ENCODE measurements at regions not wholly inside any gene's neighbourhood (a gene's known extent, or its start where the extent isn't known, plus 50 kb on each side); places are given as distances from the start of the nearest gene placed in this dataset.

DNA sequence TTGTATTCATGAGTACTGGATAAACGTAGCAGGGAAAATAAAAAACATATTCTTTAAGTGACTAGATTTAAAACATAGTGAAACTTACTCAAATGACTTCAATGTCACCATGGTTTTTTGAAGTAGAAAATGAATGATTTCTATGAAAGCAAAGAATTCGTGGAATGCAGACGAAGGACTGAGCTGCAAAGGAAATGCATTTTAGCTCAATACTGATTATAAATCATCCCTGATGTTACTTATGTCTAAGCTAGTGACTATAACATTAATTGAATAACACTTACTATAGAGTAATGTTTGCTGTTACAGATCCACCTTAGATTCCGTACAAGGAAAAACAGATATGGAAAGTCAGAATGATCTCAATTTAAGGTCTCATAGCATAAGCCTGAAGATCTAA lies 1257.7 kb upstream of the CDH2 start:
- Mint-ChIP-seq H3K36me3 (ENCODE audit: insufficient read depth, unreplicated experiment) (no peaks in the 10 kb centered on the region), H3K27me3 (ENCODE audit: insufficient read depth, unreplicated experiment) (no peaks in the 10 kb centered on the region), H3K9me3 (ENCODE audit: unreplicated experiment) (no peaks in the 10 kb centered on the region), H3K27ac (ENCODE audit: unreplicated experiment) (no peak overlapping the region), H3K4me1 (ENCODE audit: low read depth, unreplicated experiment) (no peaks in the 10 kb centered on the region), H3K4me3 (ENCODE audit: unreplicated experiment) (no peak overlapping the region)
- ChIA-PET CTCF (no interaction called here), POLR2A (no interaction called here)
- DNase-seq, result no peak
- Histone ChIP-seq H3K4me3 (ENCODE audit: low read depth, low read length) (no peak overlapping the region), H3K9me3 (no peaks in the 10 kb centered on the region), H3K36me3 (ENCODE audit: control insufficient read depth, insufficient read depth, low read length) (no peaks in the 10 kb centered on the region), H3K4me1 (no peaks in the 10 kb centered on the region), H3K27me3 (replicated peaks; ENCODE audit: control insufficient read depth, insufficient read depth, low read length) (no peaks in the 10 kb centered on the region)
- intact Hi-C loops (cut with micrococcal nuclease; ENCODE audit: unreplicated experiment), result no loop called here
- no TSS peak for BruUV-seq (replicated peaks)
- TF ChIP-seq, protein P1, sequence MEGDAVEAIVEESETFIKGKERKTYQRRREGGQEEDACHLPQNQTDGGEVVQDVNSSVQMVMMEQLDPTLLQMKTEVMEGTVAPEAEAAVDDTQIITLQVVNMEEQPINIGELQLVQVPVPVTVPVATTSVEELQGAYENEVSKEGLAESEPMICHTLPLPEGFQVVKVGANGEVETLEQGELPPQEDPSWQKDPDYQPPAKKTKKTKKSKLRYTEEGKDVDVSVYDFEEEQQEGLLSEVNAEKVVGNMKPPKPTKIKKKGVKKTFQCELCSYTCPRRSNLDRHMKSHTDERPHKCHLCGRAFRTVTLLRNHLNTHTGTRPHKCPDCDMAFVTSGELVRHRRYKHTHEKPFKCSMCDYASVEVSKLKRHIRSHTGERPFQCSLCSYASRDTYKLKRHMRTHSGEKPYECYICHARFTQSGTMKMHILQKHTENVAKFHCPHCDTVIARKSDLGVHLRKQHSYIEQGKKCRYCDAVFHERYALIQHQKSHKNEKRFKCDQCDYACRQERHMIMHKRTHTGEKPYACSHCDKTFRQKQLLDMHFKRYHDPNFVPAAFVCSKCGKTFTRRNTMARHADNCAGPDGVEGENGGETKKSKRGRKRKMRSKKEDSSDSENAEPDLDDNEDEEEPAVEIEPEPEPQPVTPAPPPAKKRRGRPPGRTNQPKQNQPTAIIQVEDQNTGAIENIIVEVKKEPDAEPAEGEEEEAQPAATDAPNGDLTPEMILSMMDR (IDR thresholded peaks at IDR 0.05; ENCODE audit: insufficient read depth in 1 of 2, low read depth in 1 of 2, low read length in 1 of 2, severe bottlenecking in 1 of 2, unreplicated experiment in 1 of 2), result no peak

DNA sequence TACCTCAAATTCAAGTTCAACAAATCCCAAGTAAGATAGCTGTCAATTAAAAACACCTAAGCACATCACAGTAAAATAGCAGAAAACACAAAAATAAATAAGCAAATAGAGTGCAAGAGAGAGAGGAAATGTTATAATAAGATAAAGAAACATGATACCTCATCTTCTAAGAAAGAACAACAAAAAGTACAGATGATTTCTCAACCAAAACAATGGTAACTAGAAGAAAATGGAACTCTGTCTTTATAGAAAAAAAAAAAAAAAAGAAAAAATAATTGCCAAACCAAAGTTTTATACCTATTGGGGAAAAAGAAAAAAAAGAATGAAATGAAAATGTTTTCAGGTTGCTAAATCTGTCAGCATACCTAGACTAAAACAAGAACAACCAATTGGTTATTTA lies 1253.5 kb upstream of the CDH2 start:
- CTCF ChIA-PET, result no interaction called here
- Histone ChIP-seq H3K4me3 (ENCODE audit: low read depth, low read length) (no peak overlapping the region), H3K4me1 (no peaks in the 10 kb centered on the region), H3K9me3 (no peaks in the 10 kb centered on the region), H3K36me3 (ENCODE audit: control insufficient read depth, insufficient read depth, low read length) (no peaks in the 10 kb centered on the region), H3K27me3 (replicated peaks; ENCODE audit: control insufficient read depth, insufficient read depth, low read length) (no peaks in the 10 kb centered on the region)
- POLR2A ChIA-PET, result no interaction called here
- H3K9me3 Mint-ChIP-seq (ENCODE audit: unreplicated experiment), result no peaks in the 10 kb centered on the region
- no TSS peak for BruUV-seq (replicated peaks)
- no peaks in the 10 kb centered on the region for H3K4me1 Mint-ChIP-seq (ENCODE audit: low read depth, unreplicated experiment)
- TF ChIP-seq, protein P1 (IDR thresholded peaks at IDR 0.05; ENCODE audit: insufficient read depth in 1 of 2, low read depth in 1 of 2, low read length in 1 of 2, severe bottlenecking in 1 of 2, unreplicated experiment in 1 of 2), result no peak
- intact Hi-C loops (cut with micrococcal nuclease; ENCODE audit: unreplicated experiment), result no loop called here
- no peak overlapping the region for H3K4me3 Mint-ChIP-seq (ENCODE audit: unreplicated experiment)
- DNase-seq, result no peak
- no peak overlapping the region for H3K27ac Mint-ChIP-seq (ENCODE audit: unreplicated experiment)
- no peaks in the 10 kb centered on the region for H3K27me3 Mint-ChIP-seq (ENCODE audit: insufficient read depth, unreplicated experiment)
- no peaks in the 10 kb centered on the region for H3K36me3 Mint-ChIP-seq (ENCODE audit: insufficient read depth, unreplicated experiment)

DNA sequence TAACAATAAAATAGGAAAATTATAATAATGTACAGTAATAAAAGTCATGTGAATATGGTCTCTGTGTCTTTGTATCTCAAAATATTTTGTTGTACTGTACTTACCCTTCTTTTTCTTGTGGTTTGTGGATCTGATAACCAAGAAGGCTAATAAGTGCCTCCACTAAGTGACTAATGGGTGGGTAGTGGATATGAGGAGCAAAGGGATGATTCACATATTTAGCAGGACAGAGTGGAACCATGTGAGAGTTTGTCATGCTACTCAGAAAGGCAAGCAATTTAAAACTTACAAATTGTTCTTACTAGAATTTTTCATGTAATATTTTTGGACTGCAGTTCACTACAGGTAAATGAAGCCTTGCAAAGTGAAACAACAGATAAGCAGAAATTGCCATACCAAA lies 1241.2 kb upstream of the CDH2 start:
- Histone ChIP-seq H3K4me3 (ENCODE audit: low read depth, low read length) (no peak overlapping the region), H3K36me3 (ENCODE audit: control insufficient read depth, insufficient read depth, low read length) (no peaks in the 10 kb centered on the region), H3K9me3 (no peaks in the 10 kb centered on the region), H3K4me1 (no peaks in the 10 kb centered on the region), H3K27me3 (replicated peaks; ENCODE audit: control insufficient read depth, insufficient read depth, low read length) (no peaks in the 10 kb centered on the region)
- Mint-ChIP-seq H3K36me3 (ENCODE audit: insufficient read depth, unreplicated experiment) (no peaks in the 10 kb centered on the region), H3K27ac (ENCODE audit: unreplicated experiment) (no peak overlapping the region), H3K4me1 (ENCODE audit: low read depth, unreplicated experiment) (no peaks in the 10 kb centered on the region), H3K27me3 (ENCODE audit: insufficient read depth, unreplicated experiment) (no peaks in the 10 kb centered on the region), H3K4me3 (ENCODE audit: unreplicated experiment) (no peak overlapping the region), H3K9me3 (ENCODE audit: unreplicated experiment) (no peaks in the 10 kb centered on the region)
- intact Hi-C loops (cut with micrococcal nuclease; ENCODE audit: unreplicated experiment), result no loop called here
- ChIA-PET CTCF (no interaction called here), POLR2A (no interaction called here)
- no peak for DNase-seq
- TF ChIP-seq, protein P1 (IDR thresholded peaks at IDR 0.05; ENCODE audit: insufficient read depth in 1 of 2, low read depth in 1 of 2, low read length in 1 of 2, severe bottlenecking in 1 of 2, unreplicated experiment in 1 of 2), result no peak
- BruUV-seq (replicated peaks), result no TSS peak
